ENCODE measurements at regions not wholly inside any gene's neighbourhood (a gene's known extent, or its start where the extent isn't known, plus 50 kb on each side); places are given as distances from the start of the nearest gene placed in this dataset.

DNA sequence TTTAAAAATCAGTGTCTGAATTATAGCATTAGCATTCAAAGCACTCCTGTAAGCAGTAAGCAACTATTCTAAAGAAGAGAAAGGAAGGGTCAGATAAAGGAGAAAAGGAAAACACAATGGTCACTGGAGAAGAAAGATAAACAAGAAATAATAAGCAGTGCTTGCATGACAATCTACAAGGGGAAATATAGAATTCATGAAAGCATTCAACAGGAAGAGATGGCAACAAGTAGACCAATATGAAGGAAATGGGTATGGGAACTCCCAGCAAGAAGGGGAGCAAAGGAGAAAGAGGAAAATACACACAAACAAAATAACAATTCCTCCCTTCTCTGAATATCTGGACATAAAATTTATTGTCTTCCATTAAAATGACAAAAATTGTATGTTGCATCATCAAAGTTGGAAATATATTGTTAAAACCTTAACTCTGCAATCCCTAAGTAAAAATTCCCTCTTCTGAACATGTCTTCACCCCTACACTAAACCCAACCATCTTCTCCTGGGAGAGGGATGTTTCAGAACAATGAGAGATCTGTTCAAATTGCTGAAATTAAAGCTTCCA, 206.3 kb upstream of the SAMSN1 start:
- Histone ChIP-seq H3K4me1 (no peaks in the 10 kb centered on the region), H3K27me3 (no peaks in the 10 kb centered on the region), H3K36me3 (no peaks in the 10 kb centered on the region), H3K27ac (no peak overlapping the region), H3K9me3 (no peaks in the 10 kb centered on the region), H3K4me3 (no peak overlapping the region)
- ATAC-seq: no peak
- TF ChIP-seq POLR2AphosphoS5 (IDR thresholded peaks at IDR 0.05) (no peak), EP300 (IDR thresholded peaks at IDR 0.05) (no peak), POLR2A (IDR thresholded peaks at IDR 0.05) (no peak)
- TF ChIP-seq, protein P1, sequence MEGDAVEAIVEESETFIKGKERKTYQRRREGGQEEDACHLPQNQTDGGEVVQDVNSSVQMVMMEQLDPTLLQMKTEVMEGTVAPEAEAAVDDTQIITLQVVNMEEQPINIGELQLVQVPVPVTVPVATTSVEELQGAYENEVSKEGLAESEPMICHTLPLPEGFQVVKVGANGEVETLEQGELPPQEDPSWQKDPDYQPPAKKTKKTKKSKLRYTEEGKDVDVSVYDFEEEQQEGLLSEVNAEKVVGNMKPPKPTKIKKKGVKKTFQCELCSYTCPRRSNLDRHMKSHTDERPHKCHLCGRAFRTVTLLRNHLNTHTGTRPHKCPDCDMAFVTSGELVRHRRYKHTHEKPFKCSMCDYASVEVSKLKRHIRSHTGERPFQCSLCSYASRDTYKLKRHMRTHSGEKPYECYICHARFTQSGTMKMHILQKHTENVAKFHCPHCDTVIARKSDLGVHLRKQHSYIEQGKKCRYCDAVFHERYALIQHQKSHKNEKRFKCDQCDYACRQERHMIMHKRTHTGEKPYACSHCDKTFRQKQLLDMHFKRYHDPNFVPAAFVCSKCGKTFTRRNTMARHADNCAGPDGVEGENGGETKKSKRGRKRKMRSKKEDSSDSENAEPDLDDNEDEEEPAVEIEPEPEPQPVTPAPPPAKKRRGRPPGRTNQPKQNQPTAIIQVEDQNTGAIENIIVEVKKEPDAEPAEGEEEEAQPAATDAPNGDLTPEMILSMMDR (IDR thresholded peaks at IDR 0.05): no peak

DNA sequence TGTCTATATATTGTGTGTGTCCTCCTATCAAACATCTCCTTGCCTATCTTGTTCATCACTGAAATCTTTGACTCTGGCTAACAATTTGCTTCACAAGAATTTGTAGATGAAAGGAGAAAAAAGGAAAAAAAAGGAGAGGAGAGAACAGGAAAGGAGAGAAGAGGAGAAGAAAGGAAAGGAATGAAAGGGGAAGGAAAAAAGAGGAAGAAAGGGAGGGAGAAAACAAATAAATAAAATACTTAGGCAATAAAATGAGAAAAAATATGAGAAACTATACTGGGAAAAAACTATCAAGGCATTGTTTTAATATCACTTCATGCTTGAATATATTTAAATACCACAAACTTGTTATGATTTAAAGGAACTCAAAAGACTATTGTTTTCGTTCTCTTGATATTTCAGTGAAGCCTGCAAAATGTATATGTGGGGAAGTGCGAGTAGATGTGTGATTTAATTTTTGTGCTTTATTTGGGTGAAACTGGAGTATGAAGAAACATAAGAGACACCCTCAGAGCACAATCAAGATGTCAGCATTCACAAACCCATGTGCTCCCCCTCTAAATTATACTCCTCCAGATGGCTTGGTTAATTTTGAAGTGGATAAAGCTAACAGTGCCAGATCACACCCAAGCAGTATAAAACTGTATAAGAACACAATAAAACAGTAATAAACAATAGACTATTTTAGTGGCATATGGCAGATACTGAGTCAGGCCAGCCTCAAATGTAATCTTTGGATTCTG, 205.7 kb upstream of the SAMSN1 start:
- Histone ChIP-seq H3K4me3 (no peak overlapping the region), H3K36me3 (no peaks in the 10 kb centered on the region), H3K4me1 (no peaks in the 10 kb centered on the region), H3K27me3 (no peaks in the 10 kb centered on the region), H3K27ac (no peak overlapping the region), H3K9me3 (no peaks in the 10 kb centered on the region)
- TF ChIP-seq EP300 (IDR thresholded peaks at IDR 0.05) (no peak), POLR2AphosphoS5 (IDR thresholded peaks at IDR 0.05) (no peak), POLR2A (IDR thresholded peaks at IDR 0.05) (no peak)
- TF ChIP-seq, protein P1 (IDR thresholded peaks at IDR 0.05): no peak
- WGBS, 2 donors (ENCODE audit: low coverage in 1 of 2): 42 to 80% methylated on average over 2 of the region's 2 CpGs
- ATAC-seq: no peak

DNA sequence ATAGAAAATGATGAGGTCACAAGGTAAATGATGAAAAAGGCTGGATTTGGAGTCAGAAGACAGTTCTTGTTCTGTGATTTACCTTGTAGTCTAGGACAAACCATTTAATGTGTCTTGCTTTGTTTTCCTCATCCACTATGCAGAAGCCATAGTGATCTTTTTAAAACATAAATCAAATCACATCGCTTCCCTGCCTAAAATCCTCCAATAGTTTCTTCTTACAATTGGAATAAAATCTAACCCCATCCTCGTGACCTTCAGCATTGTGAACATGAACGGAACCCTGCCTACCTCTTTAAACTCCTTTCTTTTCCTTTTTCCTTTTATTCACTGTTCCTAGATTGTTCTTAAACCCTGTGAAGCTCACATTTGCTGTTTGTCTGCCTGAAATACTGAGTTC, 204.9 kb upstream of the SAMSN1 start:
- no peak overlapping the region for H3K4me3 ChIP-seq
- H3K27ac ChIP-seq: no peak overlapping the region
- TF ChIP-seq POLR2A (IDR thresholded peaks at IDR 0.05): no peak
- no peaks in the 10 kb centered on the region for H3K9me3 ChIP-seq
- H3K36me3 ChIP-seq: no peaks in the 10 kb centered on the region
- no peaks in the 10 kb centered on the region for H3K4me1 ChIP-seq
- H3K27me3 ChIP-seq: no peaks in the 10 kb centered on the region
- no peak for ATAC-seq
- WGBS, 2 donors (ENCODE audit: low coverage in 1 of 2): 88 to 100% methylated on average over 3 of the region's 3 CpGs

DNA sequence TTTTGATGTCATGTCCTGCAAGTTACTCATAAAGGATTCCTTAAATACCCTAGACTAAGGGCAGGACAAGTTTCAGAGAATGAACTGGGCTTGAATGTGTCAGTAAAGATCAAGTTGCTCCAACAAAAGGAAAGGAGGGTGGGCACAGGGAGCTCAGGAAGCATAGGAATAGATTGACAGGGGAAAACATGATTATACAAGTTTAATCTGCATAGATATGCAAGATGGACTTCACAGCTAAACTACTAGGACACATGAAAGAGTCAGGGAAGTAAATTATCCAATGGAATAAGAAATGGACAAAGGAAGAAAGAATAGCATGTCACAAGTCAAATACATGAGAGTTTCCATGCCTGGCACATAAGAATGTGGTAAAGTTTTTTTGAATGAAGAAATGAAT, 203.9 kb upstream of the SAMSN1 start:
- no peaks in the 10 kb centered on the region for H3K4me1 ChIP-seq
- no peak overlapping the region for H3K27ac ChIP-seq
- H3K36me3 ChIP-seq: no peaks in the 10 kb centered on the region
- H3K9me3 ChIP-seq: no peaks in the 10 kb centered on the region
- no peak for TF ChIP-seq POLR2AphosphoS5 (IDR thresholded peaks at IDR 0.05)
- no peak for TF ChIP-seq POLR2A (IDR thresholded peaks at IDR 0.05)
- no peak for TF ChIP-seq EP300 (IDR thresholded peaks at IDR 0.05)
- TF ChIP-seq, protein P1 (IDR thresholded peaks at IDR 0.05): no peak
- no peak for ATAC-seq
- H3K27me3 ChIP-seq: no peaks in the 10 kb centered on the region
- H3K4me3 ChIP-seq: no peak overlapping the region

DNA sequence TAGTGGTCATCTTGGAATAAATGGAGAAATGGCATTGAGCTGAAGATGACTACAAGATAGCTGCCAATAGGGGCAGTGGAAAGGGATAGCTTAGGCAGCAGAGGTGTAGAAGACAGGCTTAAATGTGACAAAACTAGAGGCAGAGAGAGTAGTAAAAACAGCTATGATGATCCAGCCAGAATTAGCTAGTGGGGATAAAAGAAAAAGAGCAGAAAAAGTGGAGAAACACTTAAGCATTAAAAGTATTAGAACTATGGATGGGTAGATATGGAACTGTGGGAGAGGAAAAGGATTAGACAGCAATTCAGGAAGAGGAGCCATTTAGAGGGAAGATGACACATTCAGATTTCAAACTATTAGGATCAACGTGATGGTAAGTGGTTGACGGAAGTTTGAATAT, 202.5 kb upstream of the SAMSN1 start:
- TF ChIP-seq EP300 (IDR thresholded peaks at IDR 0.05) (no peak), POLR2A (IDR thresholded peaks at IDR 0.05) (no peak), POLR2AphosphoS5 (IDR thresholded peaks at IDR 0.05) (no peak)
- TF ChIP-seq, protein P1 (IDR thresholded peaks at IDR 0.05): no peak
- Histone ChIP-seq H3K4me1 (no peaks in the 10 kb centered on the region), H3K27ac (no peak overlapping the region), H3K4me3 (no peak overlapping the region), H3K27me3 (no peaks in the 10 kb centered on the region), H3K9me3 (no peaks in the 10 kb centered on the region), H3K36me3 (no peaks in the 10 kb centered on the region)
- 58 to 87% methylated on average over 2 of the region's 2 CpGs for WGBS, 2 donors (ENCODE audit: low coverage in 1 of 2)
- no peak for ATAC-seq
